ENCODE measurements at regions not wholly inside any gene's neighbourhood (a gene's known extent, or its start where the extent isn't known, plus 50 kb on each side); places are given as distances from the start of the nearest gene placed in this dataset.

- TF ChIP-seq EZH2 (IDR thresholded peaks at IDR 0.05) (no peak), POLR2AphosphoS5 (IDR thresholded peaks at IDR 0.05; ENCODE audit: borderline replicate concordance, low read depth, low read length) (no peak), FOXP2 (optimal IDR thresholded peaks at IDR 0.05; ENCODE audit: control extremely low read depth, extremely low read length, insufficient read depth) (no peak)
Observed at GRCh38 chr14:51518280-51518679, 133.4 kb upstream of the FRMD6 start.
